GM12864 (cell line): ENCODE measurements at regions not wholly inside any gene's neighbourhood (a gene's known extent, or its start where the extent isn't known, plus 50 kb on each side); places are given as distances from the start of the nearest gene placed in this dataset.

Experiments used
- DNase-seq: peaks from one replicate; pipeline ENCODE4 v3.0.0-alpha.2; 2011; ENCODE audit warnings: low read depth
- H3K4me3 ChIP-seq: 2 replicates; pipeline ENCODE4 v1.5.1; 2011; ENCODE audit warnings: mild to moderate bottlenecking, low read depth, low read length, control low read depth
- CTCF ChIP-seq: IDR thresholded peaks from 2 replicates; pipeline ENCODE4 v1.5.1; 2011; ENCODE audit warnings: low read depth, mild to moderate bottlenecking, moderate library complexity, low read length, control low read depth, inconsistent platforms; ENCODE audit errors: missing control alignments

GRCh38 chr17:73874008-73874720 is 229.9 kb upstream of the SDK2 start:
- no peak for DNase-seq
- TF ChIP-seq CTCF = no peak
- no peak overlapping the region for H3K4me3 ChIP-seq

DNA sequence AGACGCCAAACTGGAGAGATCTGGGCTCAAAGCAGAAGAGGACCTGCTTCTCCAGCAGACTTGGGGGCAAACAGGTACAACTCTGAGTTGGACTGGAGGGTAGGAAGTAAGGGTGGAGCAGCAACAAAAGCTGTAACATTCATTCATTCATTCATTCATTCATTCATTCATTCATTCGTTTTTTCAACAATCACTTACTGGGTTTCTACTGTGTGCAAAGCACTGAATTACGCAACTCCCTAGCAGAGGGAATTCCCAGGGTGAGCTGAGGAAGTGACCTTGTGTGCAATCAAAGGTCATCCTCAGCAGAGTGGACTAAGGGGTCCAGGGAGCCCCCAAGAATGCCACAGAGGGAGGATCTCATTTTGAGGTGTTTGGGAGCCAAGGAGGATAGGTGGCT is 231.1 kb upstream of the SDK2 start:
- DNase-seq = no peak
- no peak overlapping the region for H3K4me3 ChIP-seq
- TF ChIP-seq CTCF = no peak

DNA sequence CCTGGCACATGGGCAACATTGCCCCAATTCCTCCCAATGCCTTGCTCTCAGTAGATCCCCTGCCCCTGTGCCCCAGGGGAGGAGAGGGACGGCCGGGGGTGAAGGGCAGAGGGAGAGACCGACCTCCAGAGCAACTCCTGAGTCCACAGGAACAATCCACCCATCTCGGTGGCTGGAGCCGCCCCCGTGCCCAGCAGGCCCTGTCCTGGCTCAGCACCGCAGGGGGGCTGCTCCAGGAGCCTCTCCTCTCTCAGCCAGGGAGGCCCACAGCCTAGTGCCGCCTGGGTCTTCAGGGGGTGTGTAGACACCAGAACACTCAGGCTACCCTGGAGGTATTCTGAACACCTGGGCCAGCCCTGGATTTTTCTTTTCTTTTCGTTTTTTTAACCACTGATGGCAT is 233.7 kb upstream of the SDK2 start:
- DNase-seq = no peak
- TF ChIP-seq CTCF = no peak
- H3K4me3 ChIP-seq = no peak overlapping the region

DNA sequence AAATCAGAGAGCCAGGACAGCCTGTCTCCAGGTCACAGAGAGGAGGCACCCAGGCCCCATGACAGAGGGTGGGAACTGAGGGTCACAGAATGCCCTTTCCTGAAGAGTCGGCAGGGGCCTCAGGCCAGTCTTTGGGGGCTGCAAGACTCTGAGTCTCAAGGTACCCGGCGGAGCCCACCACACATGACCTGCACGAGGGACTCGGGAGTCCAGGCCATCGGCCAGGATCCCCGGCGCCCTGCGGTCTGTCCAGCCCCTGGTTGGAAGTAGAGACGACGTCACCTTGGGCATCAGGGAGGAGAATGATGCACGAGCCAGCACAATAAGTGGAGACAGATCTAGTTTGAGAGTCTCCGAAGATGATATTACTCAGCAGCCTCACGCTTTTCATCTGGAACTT is 234.7 kb upstream of the SDK2 start:
- DNase-seq = no peak
- TF ChIP-seq CTCF = no peak
- no peak overlapping the region for H3K4me3 ChIP-seq

- TF ChIP-seq CTCF = no peak
- no peak for DNase-seq
- no peak overlapping the region for H3K4me3 ChIP-seq
Observed at GRCh38 chr17:73879987-73880386, 235.7 kb upstream of the SDK2 start.

DNA sequence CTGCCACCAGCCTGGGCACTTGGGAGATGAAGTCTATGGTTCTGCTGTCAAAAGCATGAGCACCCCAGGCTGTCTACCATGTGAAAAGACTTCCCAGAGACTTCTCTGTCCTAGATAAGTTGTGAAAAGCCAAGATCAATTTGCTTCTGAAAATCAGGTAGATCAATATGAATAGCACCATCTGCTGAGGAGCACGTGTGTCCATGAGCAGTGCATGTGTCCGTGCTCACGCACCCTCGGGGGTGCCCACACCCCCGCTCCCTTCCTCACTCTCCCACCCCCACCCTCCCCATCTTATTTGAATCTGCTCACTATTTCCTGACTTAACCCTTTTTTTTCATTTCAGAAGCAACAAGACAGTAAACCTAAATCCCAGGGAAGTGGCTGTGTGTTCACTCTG is 238.3 kb upstream of the SDK2 start:
- no peak for DNase-seq
- TF ChIP-seq CTCF = no peak
- no peak overlapping the region for H3K4me3 ChIP-seq

DNA sequence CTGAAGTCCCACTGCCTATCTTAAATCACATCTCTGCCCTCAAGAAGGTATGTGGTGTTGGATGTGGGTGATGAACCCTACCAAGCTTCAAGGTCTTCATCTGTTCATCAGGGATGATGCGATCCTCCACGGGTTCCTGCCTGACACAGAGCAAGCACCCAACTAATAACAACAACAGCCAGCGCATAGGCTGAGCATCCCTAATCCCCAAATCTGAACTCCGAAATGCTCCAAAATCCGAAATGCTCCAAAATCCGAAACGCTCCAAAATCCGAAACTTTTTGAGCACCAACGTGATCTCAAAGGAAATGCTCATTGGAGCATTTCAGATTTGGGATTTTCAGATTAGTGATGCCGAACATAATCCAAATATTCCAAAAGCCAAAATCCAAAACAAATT is 238.9 kb upstream of the SDK2 start:
- no peak for DNase-seq
- TF ChIP-seq CTCF = no peak
- no peak overlapping the region for H3K4me3 ChIP-seq
